ACC112 (cell line): ENCODE measurements at regions not wholly inside any gene's neighbourhood (a gene's known extent, or its start where the extent isn't known, plus 50 kb on each side); places are given as distances from the start of the nearest gene placed in this dataset.
"Not testable (repeated sequence)": the region's sequence is repeated elsewhere in the genome, so short reads cannot be mapped to it uniquely, and the experiment has no call there.

Source experiments
- H2AFZ ChIP-seq: fragments of 200-600 bp; sonication (generic); one replicate; pipeline ENCODE4 v1.6.0; 2017; ENCODE audit warnings: antibody characterized with exemption, low read length; ENCODE audit not compliant: unreplicated experiment
- H3K27ac ChIP-seq: fragments of 200-600 bp; sonication (generic); 2 replicates; pipeline ENCODE4 v1.5.1; 2014; ENCODE audit warnings: low read depth, mild to moderate bottlenecking, antibody characterized with exemption, low read length, moderate library complexity
- H3K27me3 ChIP-seq: fragments of 200-600 bp; sonication (generic); 2 replicates; pipeline ENCODE4 v1.6.1; 2014; ENCODE audit warnings: mild to moderate bottlenecking, antibody characterized with exemption, low read length, moderate library complexity, mixed read lengths; ENCODE audit not compliant: insufficient read depth
- H3K36me3 ChIP-seq: fragments of 200-600 bp; sonication (generic); 2 replicates; pipeline ENCODE4 v1.6.1; 2016; ENCODE audit warnings: mild to moderate bottlenecking, antibody characterized with exemption, low read length, moderate library complexity, mixed read lengths; ENCODE audit not compliant: insufficient read depth
- H3K4me1 ChIP-seq: fragments of 200-600 bp; sonication (generic); one replicate; pipeline ENCODE4 v1.6.1; 2016; ENCODE audit warnings: low read length, mixed read lengths; ENCODE audit not compliant: insufficient read depth, unreplicated experiment, control insufficient read depth
- H3K4me3 ChIP-seq: fragments of 200-600 bp; sonication (generic); 2 replicates; pipeline ENCODE4 v1.5.1; 2014; ENCODE audit warnings: mild to moderate bottlenecking, low read depth, low read length
- H3K79me2 ChIP-seq: fragments of 200-600 bp; sonication (generic); one replicate; pipeline ENCODE4 v1.6.0; 2016; ENCODE audit warnings: low read length; ENCODE audit not compliant: control insufficient read depth, unreplicated experiment, insufficient read depth

GRCh38 chrX:43277879-43278278 is 378.2 kb upstream of the MAOA start:
- H2AFZ ChIP-seq, result no peak overlapping the region
- H3K36me3 ChIP-seq, result no peaks in the 10 kb centered on the region
- H3K79me2 ChIP-seq, result no peaks in the 10 kb centered on the region
- H3K27ac ChIP-seq, result no peak overlapping the region
- no peak overlapping the region for H3K4me3 ChIP-seq
- no peaks in the 10 kb centered on the region for H3K27me3 ChIP-seq
- H3K4me1 ChIP-seq, result no peaks in the 10 kb centered on the region

DNA sequence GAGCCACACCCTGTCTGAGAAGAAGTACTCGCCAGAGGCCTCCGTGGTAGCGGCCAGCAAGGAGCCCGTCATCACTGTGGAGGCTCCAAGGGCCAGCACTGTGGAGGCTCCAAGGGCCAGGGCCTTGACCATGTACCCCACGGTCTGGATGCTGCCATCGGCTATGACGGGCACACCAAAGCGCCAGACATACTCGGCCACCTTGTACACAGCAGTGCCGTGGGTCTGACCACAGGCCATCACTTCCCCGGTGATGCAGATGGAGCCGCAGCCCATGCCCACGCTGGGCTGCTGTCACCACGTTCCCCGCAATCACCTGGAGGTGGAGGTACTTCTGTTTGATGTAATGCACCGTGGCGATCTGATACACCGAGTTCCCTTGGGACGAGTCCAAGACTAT is 377.7 kb upstream of the MAOA start:
- no peaks in the 10 kb centered on the region for H3K36me3 ChIP-seq
- H3K4me3 ChIP-seq, result no peak overlapping the region
- no peaks in the 10 kb centered on the region for H3K27me3 ChIP-seq
- H3K27ac ChIP-seq, result no peak overlapping the region
- H3K4me1 ChIP-seq, result no peaks in the 10 kb centered on the region
- H2AFZ ChIP-seq, result no peak overlapping the region
- no peaks in the 10 kb centered on the region for H3K79me2 ChIP-seq

GRCh38 chrX:43279341-43279808 is 376.7 kb upstream of the MAOA start:
- no peaks in the 10 kb centered on the region for H3K4me1 ChIP-seq
- H3K27ac ChIP-seq, result no peak overlapping the region
- no peaks in the 10 kb centered on the region for H3K27me3 ChIP-seq
- H3K79me2 ChIP-seq, result no peaks in the 10 kb centered on the region
- H2AFZ ChIP-seq, result no peak overlapping the region
- H3K36me3 ChIP-seq, result no peaks in the 10 kb centered on the region
- H3K4me3 ChIP-seq, result no peak overlapping the region

- Histone ChIP-seq H3K4me3 (no peak overlapping the region), H3K4me1 (no peaks in the 10 kb centered on the region), H3K27ac (no peak overlapping the region), H3K36me3 (no peaks in the 10 kb centered on the region), H2AFZ (no peak overlapping the region), H3K27me3 (no peaks in the 10 kb centered on the region), H3K79me2 (no peaks in the 10 kb centered on the region)
These were observed 372.9 kb upstream of the MAOA start for GRCh38 chrX:43283187-43283586.

DNA sequence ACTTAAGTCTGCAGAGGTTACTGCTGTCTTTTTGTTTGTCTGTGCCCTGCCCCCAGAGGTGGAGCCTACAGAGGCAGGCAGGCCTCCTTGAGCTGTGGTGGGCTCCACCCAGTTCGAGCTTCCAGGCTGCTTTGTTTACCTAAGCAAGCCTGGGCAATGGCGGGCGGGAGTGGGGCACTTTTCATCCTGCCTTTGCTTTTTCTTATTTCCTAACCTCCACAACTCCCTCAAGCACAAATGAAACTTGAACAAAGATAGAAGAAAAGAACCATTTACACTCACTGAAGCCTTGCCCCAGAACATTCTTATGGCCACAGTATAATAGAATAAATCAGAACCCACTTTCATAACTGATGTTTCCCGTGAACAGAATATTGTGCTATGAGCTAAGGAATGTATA is 344.5 kb upstream of the MAOA start:
- H3K4me3 ChIP-seq, H3K79me2 ChIP-seq, H3K27ac ChIP-seq, H3K36me3 ChIP-seq, H3K4me1 ChIP-seq, H3K27me3 ChIP-seq, H2AFZ ChIP-seq: not testable (repeated sequence)

- Histone ChIP-seq H3K27ac (no peak overlapping the region), H3K4me3 (no peak overlapping the region), H3K4me1 (no peaks in the 10 kb centered on the region), H2AFZ (no peak overlapping the region), H3K27me3 (no peaks in the 10 kb centered on the region), H3K36me3 (no peaks in the 10 kb centered on the region), H3K79me2 (no peaks in the 10 kb centered on the region)
These were observed 343.1 kb upstream of the MAOA start for GRCh38 chrX:43313035-43313434.

- Histone ChIP-seq H3K4me1 (no peaks in the 10 kb centered on the region), H3K27ac (no peak overlapping the region), H2AFZ (no peak overlapping the region), H3K4me3 (no peak overlapping the region), H3K79me2 (no peaks in the 10 kb centered on the region), H3K27me3 (no peaks in the 10 kb centered on the region), H3K36me3 (no peaks in the 10 kb centered on the region)
These were observed 341.6 kb upstream of the MAOA start for GRCh38 chrX:43314525-43314924.

GRCh38 chrX:43315622-43316021 is 340.5 kb upstream of the MAOA start:
- H3K36me3 ChIP-seq, result no peaks in the 10 kb centered on the region
- H3K27me3 ChIP-seq, result no peaks in the 10 kb centered on the region
- no peaks in the 10 kb centered on the region for H3K79me2 ChIP-seq
- H3K4me3 ChIP-seq, result no peak overlapping the region
- H3K4me1 ChIP-seq, result no peaks in the 10 kb centered on the region
- H2AFZ ChIP-seq, result no peak overlapping the region
- H3K27ac ChIP-seq, result no peak overlapping the region

GRCh38 chrX:43316146-43316545 is 340.0 kb upstream of the MAOA start:
- Histone ChIP-seq H3K4me1 (no peaks in the 10 kb centered on the region), H3K79me2 (no peaks in the 10 kb centered on the region), H2AFZ (no peak overlapping the region), H3K27me3 (no peaks in the 10 kb centered on the region), H3K4me3 (no peak overlapping the region), H3K27ac (no peak overlapping the region), H3K36me3 (no peaks in the 10 kb centered on the region)

DNA sequence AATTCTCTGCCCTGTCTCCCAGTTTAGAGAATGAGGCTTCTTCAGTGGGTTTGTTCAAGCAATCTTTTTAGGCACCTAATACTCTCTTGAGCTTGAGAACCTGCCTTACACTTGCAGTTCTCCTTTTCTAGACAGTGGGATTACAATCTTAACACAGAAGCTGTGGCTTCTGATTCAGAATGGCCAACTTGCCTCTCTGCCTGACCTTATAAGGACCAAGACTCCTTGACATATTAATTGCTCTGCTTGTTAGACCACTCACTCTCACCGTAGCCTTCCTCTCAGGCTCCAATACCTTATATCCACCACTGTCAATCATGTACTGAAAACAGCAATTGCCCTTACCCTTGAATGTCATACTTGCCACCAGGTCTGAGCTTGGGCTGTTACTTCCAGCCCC is 338.7 kb upstream of the MAOA start:
- H3K27ac ChIP-seq, result no peak overlapping the region
- no peak overlapping the region for H2AFZ ChIP-seq
- H3K36me3 ChIP-seq, result no peaks in the 10 kb centered on the region
- H3K4me3 ChIP-seq, result no peak overlapping the region
- H3K4me1 ChIP-seq, result no peaks in the 10 kb centered on the region
- H3K79me2 ChIP-seq, result no peaks in the 10 kb centered on the region
- no peaks in the 10 kb centered on the region for H3K27me3 ChIP-seq

- Histone ChIP-seq H3K4me3 (no peak overlapping the region), H3K27ac (no peak overlapping the region), H3K79me2 (no peaks in the 10 kb centered on the region), H2AFZ (no peak overlapping the region), H3K4me1 (no peaks in the 10 kb centered on the region), H3K36me3 (no peaks in the 10 kb centered on the region), H3K27me3 (no peaks in the 10 kb centered on the region)
These were observed 327.6 kb upstream of the MAOA start for GRCh38 chrX:43328358-43328946.
